LHCN-M2 (cell line): ENCODE measurements at regions not wholly inside any gene's neighbourhood (a gene's known extent, or its start where the extent isn't known, plus 50 kb on each side); places are given as distances from the start of the nearest gene placed in this dataset.
"Not testable (repeated sequence)": the region's sequence is repeated elsewhere in the genome, so short reads cannot be mapped to it uniquely, and the experiment has no call there.

ENCODE experiments used
- DNase-seq: peaks from one replicate; pipeline ENCODE4 v3.0.0-alpha.2; 2012; ENCODE audit warnings: low read depth

DNA sequence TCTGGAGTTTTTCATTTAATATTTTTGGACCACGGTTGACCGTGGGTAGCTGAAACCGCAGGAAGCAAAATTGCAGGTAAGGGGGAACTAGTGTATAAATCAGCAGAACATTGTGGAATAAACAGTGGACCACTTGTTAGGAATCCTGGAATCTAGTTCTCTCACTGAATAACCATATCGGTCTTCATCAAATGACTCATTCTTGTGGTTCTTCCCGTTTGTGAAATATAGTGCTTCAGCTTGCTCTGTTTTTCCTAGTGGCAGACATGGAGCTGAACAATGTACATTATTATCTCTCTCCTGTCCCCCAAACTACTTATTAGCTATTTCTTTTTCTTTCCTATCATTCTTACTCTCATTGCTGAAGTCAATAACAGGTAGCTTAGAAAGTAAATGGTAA, 61.9 kb downstream of the HSPA13 start:
- DNase-seq = peak; percentile 18

DNA sequence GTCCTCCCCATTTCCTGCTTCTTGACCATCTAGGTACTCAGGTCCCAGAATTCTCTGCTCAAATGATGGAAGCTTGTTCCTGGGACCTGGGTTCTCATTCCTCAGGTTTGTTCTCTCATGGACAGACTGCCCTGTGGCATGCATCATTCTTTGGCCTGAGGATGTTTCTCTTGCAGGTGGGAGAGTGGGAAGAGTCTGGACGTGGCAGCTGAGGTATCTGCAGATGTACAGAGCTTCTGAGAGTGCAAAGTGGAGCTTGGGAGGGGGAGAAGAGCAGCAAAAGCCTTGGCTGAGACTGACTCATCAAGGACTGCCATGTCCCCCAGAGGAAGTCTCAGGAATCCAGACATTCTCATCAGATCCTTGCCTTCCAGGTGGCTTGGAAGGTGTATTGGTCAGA, 63.1 kb downstream of the HSPA13 start:
- no peak for DNase-seq

DNA sequence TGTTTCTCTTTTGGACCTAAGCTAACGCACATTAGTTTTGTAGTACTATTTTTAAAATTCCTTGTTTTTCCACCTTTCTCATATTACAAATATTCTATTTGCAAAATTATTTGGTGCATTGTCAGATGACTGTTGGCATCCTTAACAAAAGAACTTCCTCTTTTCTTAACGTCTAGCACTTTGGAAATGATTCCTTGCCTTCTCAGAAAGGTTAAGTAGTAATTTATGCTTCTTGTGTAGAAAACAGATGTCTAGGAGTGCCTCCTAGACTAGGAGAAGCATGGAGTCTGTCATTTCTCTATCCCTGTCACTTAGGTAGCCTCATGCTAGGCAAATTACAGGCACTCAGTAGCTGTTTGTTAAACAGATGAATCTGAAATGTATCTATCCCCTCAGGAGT, 64.4 kb downstream of the HSPA13 start:
- DNase-seq = no peak

DNA sequence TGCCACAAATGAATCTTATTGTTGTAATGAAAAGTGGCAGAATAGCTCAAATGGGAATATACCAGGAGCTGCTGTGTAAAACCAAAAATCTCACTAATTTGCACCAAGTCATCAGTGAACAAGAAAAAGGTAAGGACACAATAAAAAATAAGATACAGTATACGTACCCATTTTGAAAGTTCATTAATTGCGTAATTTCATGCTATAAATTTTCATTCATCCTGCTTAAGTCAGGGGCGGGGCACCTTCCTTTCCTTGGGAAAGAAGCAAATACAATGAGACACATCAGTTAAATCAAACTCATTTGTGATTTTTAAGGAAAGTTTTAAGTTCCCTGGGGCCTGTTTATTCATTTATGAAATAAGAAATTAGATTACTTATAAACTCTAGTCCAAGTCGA, 65.4 kb downstream of the HSPA13 start:
- no peak for DNase-seq

DNA sequence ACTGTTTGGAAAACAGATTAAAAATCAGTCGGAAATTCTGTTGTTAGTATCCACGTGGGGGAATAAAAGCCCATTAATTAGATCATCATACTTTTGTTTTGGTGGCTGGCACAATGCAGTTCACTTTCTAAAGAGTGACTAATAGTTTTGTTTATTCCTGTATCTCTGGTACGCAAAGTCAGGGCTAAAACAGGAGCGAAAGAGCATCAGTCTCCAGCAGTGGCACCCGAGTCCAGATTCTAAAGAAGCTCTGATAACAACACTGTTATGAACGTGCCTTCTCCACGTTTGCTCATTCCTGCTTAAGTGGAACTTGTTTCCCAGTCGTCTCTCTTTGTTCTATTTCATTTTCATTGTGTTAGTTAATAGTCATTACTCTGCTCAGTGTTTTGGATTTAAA, 69.6 kb downstream of the HSPA13 start:
- DNase-seq = no peak

DNA sequence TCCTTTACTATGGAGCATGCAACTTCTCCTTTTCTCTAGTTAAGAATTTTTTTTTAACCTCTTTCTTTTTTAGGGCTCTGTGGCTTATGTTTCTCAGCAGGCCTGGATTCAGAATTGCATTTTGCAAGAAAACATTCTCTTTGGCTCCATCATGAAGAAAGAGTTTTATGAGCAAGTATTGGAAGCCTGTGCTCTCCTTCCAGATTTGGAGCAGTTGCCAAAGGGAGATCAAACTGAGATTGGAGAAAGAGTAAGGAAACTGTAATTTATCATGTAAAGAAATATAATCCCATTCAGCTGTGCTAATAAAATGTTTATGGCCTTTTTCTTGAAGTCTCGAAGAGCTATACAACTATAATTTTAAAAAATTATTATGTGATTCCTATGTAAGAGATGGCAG, 70.1 kb downstream of the HSPA13 start:
- DNase-seq = no peak

DNA sequence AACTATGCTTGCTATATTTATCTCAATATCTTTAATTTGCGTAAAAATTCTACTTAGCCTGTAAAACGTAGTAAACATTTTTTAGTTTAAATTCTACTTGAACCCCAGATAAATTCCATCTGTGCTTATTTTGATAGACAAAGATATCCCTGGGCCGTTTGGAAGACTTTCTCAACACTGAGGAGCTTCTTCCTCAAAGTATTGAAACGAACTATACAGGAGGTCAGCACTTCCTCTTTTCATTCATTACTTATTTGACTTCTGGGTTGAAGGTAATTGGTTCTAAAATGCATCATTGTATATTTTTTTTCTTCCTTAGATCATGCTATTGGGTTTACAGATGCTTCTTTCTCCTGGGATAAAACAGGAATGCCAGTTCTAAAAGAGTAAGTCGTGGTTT, 74.7 kb downstream of the HSPA13 start:
- DNase-seq = no peak

DNA sequence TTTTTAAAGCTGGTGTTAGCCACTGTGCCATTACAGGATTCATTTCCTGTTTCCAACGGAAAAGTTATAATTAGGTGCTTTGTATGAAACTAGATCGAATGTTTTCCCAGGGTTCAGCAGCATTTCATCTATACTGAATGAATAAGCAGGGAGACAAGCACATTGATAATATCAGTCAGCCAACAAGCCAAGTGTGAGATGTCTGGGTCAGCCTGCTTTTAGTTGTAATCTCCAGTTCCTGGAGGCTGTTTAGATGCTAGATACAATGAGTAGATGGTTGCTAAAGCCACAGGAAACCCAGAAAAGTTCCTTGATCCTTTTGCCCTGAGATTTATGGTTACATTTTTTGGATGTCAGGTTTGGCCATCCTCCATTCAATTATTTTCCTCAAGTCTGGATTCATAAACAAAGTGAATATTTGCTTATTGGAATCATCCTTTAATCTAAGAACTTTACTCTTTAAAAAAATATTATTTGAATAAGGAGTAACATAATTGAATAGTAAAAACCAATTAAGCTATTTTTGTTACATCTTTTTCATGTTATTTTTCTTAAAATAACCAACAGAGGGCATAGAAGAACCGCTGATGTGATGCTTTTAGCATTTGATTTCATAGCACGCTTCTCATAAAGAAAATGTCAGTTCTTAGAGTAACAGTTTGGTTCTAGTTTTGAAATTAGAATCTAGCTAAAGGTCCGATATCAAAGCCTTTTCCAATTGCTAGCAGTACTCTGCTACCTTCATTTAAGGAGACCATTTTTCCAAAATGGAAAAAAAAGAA, 76.6 kb downstream of the HSPA13 start:
- DNase-seq = peak; percentile 9

DNA sequence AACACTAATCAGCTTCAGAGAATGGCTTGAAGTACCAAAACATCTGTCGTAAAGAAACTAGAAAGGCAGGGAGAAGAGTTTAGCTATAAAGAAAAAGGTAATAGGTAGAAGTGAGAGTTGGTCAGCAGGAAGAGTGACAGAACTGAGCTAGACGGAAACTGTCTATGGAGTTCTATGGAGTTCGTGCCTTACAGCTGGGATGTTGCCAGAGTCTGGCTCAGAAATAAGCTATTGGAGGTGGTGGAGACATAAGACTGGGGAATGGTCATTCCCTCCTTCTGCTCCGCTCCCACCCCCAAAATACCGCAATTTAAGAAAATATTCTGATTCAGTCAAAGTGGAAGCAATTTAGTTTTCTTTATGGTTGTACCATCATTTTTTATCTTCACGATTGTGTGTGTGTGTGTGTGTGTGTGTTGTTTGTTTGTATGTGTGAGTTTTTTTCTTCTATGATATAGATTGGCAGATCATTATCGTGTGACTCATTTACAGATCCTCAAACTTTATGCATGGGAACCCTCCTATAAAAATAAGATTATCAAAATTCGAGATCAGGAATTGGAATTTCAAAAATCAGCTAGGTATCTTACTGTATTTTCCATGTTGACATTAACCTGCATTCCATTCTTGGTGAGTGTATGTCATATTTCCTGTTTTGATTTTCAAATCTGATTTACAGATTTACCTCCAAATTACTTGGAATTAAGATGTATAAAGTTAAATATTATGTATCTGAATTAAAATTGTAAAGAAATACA, 79.0 kb downstream of the HSPA13 start:
- no peak for DNase-seq

DNA sequence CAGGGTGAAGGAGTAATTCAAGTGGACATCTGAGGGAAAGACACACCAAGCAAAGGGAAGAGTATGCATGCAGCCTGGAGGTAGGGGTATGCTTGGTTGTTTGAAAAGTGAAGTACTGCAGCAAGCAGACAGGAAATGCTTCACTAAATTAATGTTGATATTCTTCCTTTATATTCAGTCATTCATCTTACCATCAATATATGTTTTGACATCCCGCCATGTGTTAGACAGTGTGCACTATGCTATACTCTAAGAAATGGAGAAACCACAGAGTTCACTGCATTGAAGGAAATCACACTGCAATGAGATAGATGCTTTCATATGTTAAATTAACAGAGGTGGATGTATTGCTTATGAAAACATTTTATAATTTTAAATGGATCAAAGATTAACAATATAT, 82.9 kb downstream of the HSPA13 start:
- no peak for DNase-seq

DNA sequence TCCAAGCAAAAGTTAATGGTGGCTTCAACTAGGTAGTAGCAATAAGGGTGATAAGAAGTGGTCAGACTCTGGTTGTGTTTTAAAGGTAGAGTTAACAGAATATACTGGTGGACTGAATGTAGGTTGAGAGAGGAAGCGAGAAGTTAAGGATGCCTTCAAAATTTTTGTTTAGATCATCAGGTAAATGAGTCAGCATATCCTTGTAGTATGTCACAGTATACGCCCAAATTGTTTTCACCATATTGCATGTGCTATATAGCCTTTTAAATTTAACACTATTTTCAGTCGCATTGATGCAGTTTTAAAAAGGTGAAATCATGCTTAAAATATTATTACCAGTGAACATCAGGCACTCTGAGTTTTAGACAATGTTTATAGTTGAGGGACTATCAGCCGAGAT, 74.6 kb downstream of the RBM11 start:
- no peak for DNase-seq

DNA sequence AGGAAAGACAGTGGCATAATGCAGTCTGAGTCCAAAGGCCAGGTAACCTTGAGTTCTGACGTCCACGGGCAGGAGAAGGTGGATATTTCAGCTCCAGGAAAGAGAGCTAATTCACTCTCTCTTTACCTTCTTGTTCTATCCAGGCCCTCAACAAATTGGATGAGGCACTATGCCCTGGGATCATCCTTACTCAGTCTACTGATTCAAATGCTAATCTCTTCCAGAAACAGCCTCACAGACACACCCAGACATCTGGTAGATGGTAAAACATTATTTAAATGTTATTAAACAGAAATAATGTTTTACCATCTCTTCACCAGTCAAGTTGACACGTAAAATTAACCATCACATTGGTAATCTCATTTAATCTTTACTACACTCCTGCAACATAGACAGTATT, 73.0 kb downstream of the RBM11 start:
- no peak for DNase-seq

DNA sequence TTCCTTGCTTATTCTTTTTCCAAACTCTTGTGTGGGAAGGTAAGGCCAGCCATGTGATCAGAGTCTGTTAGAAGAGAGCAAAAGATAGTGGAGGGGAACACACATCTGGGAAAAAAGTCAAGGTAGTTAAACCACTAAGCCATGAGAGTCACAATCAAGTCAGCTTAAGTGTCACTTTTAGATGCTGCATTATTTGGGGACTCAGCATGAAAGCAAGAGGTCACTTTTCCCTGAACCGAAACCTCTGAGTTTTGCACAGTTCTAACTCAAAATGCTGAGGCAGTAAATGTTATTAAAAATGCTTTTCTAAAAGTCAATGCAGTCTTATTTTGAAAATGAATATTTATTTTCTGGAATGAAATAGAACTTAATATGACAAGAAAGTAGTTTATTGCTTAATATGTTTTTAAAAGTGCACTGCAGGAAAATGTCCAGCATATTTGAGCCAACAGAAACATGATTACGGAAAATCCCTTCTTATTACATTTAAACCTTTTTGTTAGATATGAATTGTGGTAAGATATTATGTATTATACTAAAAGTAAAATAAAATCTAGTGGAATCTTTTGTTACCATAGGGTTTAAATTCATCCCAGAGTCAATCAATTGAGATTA, 69.3 kb downstream of the RBM11 start:
- DNase-seq = no peak

DNA sequence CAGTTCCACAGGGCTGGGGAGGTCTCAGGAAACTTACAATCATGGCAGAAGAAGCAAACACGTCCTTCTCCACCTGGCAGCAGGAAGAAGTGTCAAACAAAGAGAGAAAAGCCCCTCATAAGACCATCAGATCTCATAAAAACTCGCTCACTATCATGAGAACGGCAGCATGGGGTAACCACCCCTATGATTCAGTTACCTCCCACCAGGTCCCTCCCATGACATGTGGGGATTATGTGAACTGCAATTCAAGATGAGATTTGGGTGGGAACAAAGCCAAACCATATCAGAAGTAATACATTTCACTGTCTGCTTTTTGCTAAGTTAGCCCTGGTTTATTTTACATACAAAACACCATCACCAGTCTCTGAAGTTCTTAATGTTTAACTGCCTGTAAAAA, 68.5 kb downstream of the RBM11 start:
- no peak for DNase-seq

DNA sequence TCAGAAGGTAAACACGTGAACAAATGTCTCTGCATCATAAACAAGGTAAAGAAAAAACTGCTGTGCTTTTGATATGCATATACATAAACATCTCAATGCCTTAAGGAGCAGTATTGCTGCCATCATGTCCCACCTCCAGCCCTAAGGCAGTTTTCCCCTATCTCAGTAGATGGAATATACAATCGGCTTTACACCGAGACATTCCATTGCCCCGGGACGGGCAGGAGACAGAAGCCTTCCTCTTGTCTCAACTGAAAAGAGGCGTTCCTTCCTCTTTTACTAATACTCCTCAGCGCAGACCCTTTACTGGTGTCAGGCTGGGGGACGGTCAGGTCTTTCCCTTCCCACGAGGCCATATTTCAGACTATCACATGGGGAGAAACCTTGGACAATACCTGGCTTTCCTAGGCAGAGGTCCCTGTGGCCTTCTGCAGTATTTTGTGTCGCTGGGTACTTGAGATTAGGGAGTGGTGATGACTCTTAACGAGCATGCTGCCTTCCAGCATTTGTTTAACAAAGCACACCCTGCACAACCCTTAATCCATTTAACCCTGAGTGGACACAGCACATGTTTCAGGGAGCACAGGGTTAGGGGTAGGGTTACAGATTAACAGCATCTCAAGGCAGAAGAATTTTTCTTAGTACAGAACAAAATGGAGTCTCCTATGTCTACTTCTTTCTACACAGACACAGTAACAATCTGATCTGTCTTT, 65.4 kb downstream of the RBM11 start:
- not testable (repeated sequence) for DNase-seq
